ENCODE measurements at regions not wholly inside any gene's neighbourhood (a gene's known extent, or its start where the extent isn't known, plus 50 kb on each side); places are given as distances from the start of the nearest gene placed in this dataset.

DNA sequence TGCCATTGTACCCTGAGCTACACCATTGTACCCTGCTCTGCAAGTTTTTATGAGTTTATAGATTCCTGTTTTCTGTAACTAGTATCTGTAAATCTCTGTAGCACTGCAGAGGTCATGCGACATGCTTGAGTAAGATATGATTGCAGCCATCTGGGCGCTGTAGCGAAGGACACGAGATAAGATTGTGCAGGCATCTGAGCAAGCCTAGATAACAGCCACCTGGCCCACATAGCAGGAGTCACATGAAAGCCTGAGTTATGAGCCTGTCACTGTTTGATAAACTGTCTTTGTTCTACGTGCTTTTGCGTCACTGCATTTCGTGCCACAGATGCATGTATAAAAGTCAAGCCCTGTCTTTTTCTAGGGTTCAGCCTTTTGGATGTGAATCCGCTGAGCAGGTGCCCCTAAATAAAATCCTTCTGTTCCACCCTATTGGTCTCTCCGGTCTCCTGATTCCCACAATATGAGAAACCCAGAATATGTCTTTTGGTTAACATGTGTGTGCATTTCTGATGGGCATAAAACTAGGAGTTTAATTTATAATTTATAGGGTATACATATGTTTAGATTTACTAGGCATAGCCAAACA is 327.6 kb upstream of the MAOA start:
- TF ChIP-seq, protein P1, sequence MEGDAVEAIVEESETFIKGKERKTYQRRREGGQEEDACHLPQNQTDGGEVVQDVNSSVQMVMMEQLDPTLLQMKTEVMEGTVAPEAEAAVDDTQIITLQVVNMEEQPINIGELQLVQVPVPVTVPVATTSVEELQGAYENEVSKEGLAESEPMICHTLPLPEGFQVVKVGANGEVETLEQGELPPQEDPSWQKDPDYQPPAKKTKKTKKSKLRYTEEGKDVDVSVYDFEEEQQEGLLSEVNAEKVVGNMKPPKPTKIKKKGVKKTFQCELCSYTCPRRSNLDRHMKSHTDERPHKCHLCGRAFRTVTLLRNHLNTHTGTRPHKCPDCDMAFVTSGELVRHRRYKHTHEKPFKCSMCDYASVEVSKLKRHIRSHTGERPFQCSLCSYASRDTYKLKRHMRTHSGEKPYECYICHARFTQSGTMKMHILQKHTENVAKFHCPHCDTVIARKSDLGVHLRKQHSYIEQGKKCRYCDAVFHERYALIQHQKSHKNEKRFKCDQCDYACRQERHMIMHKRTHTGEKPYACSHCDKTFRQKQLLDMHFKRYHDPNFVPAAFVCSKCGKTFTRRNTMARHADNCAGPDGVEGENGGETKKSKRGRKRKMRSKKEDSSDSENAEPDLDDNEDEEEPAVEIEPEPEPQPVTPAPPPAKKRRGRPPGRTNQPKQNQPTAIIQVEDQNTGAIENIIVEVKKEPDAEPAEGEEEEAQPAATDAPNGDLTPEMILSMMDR (IDR thresholded peaks at IDR 0.05; ENCODE audit: low read depth, low read length): no peak
- DNase-seq (ENCODE audit: extremely low read depth, low read depth): no peak

DNA sequence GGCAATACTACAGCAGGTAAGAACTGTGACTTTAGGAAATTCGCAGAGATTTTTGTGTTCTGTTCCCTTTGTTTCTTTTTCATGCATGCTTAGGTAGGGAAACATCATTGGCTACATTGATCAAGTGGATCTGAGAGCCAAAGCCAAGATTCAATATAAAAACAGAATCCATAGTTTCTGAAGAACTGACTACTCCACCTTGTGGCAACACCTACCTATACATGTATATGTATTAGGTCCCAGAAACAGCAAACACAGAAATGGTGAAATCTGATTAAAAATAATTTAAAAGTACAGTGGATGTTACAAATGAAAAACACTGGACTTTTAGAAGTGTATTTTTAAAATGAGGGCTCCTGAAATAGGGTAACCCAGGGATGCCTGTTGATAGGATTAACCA is 322.6 kb upstream of the MAOA start:
- TF ChIP-seq, protein P1 (IDR thresholded peaks at IDR 0.05; ENCODE audit: low read depth, low read length): no peak
- DNase-seq (ENCODE audit: extremely low read depth, low read depth): no peak

DNA sequence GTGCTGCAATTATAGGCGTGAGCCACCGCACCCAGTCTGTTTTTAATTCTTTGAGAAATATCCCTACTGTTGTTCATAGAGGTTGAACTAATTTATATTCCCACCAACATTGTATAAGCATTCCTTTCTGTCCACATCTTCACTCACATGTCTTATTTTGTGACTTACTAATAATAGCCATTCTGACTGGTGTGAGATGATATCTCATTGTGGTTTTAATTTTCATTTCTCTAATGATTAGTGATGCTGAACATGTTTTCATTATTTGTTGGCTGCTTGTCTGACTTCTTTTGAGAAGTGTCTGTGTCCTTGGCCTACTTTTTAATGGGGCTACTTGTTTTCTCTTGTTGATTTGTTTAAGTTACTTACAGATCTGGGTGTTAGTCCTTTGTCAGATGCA is 310.9 kb upstream of the MAOA start:
- TF ChIP-seq, protein P1 (IDR thresholded peaks at IDR 0.05; ENCODE audit: low read depth, low read length): no peak
- no peak for DNase-seq (ENCODE audit: extremely low read depth, low read depth)

DNA sequence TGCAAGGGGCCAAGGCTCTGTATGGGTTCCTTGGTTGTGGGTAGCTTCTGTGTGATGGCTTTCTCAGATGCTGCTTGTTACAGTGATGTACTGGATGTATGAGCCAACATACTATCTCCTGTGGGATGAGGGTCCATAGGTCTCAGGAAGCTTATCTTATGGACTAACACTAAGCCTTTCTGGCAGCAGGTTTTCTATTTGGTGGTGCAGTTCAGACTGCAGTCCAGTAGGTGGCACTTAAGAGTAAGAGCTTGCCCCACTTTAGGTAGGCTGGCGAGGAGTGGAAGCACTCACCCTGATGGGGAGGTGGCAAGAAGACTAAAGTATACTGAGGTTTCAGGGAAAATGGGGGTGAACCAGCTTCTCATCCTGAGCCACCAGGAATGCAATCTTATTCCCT is 306.7 kb upstream of the MAOA start:
- peak; percentile 8 for DNase-seq (ENCODE audit: extremely low read depth, low read depth)
- TF ChIP-seq, protein P1 (IDR thresholded peaks at IDR 0.05; ENCODE audit: low read depth, low read length): peak; percentile 70

DNA sequence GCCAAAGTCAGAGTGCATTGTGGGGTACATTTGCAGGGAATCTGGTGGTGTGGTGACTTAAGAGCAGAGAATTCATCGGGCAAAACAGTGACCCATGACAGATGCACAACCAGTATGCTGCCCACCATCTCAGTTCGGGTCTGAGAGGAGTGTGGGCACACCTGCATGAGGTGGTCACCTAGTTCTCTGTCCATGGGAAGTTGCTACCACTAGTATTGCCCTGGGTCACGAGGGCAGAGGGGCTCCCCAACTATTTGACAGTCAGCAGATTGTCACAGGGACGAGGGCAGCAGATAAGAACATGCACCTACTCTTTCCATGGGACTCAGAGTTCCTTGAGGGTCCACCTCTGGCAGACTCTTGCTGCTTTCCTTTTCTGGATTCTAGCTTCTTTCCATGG is 305.2 kb upstream of the MAOA start:
- DNase-seq (ENCODE audit: extremely low read depth, low read depth): no peak
- TF ChIP-seq, protein P1 (IDR thresholded peaks at IDR 0.05; ENCODE audit: low read depth, low read length): no peak

DNA sequence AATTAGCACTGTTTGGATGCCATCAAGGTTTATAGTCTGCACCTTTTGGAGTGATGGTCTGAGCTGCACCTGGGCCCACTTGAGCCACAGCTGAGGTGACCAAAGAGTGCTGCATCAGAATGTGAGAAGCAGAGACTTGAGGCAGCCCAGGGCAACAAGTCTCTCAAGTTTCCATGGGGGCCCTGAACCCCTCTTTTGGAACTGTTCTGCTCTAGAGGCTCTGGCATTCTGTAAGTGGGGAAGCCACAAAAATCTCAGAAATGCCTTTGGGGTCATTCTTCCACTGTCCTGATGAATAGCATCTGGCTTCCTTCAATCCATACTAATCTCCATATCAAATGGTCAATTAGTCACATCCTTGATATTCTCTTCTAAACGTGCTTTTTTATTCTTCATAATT is 298.4 kb upstream of the MAOA start:
- DNase-seq (ENCODE audit: extremely low read depth, low read depth): no peak
- TF ChIP-seq, protein P1 (IDR thresholded peaks at IDR 0.05; ENCODE audit: low read depth, low read length): no peak

DNA sequence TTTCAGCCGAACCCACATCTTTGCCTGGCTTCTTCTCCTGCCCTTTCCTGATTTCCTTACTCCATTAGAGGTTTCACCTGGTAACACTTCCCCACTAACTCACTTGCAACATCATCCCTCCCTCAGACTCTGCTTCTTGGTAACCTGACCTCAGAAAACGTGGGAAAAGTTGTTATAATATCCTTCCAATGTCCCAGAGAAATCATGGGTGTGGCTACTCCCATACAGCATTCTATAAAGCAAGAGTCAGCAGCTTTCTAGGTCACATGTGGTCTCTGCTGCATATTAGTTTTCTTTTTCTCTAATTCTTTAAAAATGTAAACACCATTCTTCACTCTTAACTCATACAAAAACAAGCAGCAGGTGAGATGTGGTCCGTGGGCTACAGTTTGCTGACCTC is 283.1 kb upstream of the MAOA start:
- DNase-seq (ENCODE audit: extremely low read depth, low read depth): no peak
- TF ChIP-seq, protein P1 (IDR thresholded peaks at IDR 0.05; ENCODE audit: low read depth, low read length): no peak

All from AG09319 (cell line).